Osteoblast (primary cell): ENCODE measurements at regions not wholly inside any gene's neighbourhood (a gene's known extent, or its start where the extent isn't known, plus 50 kb on each side); places are given as distances from the start of the nearest gene placed in this dataset.

Experiments used
- DNase-seq: peaks from one replicate; pipeline ENCODE4 v3.0.0; 2011; ENCODE audit warnings: low spot score, mixed read lengths; ENCODE audit not compliant: insufficient read length; ENCODE audit errors: missing footprints
- H2AFZ ChIP-seq: 2 replicates; pipeline ENCODE4 v1.6.0; 2011; ENCODE audit warnings: mild to moderate bottlenecking, low read length
- H3K27ac ChIP-seq: 2 replicates; pipeline ENCODE4 v1.5.1; 2011; ENCODE audit warnings: mild to moderate bottlenecking, low read depth, low read length, moderate library complexity
- H3K27me3 ChIP-seq: 2 replicates; pipeline ENCODE4 v1.6.0; 2012; ENCODE audit warnings: mild to moderate bottlenecking, control low read depth, inconsistent platforms, low read length, moderate library complexity; ENCODE audit not compliant: insufficient read depth
- H3K36me3 ChIP-seq: 2 replicates; pipeline ENCODE4 v1.5.1; 2011; ENCODE audit warnings: mild to moderate bottlenecking, low read length, control low read depth, moderate library complexity; ENCODE audit not compliant: insufficient read depth
- H3K4me1 ChIP-seq: 2 replicates; pipeline ENCODE4 v1.5.1; 2011; ENCODE audit warnings: mild to moderate bottlenecking, low read length, control low read depth, moderate library complexity; ENCODE audit not compliant: insufficient read depth
- H3K4me2 ChIP-seq: 2 replicates; pipeline ENCODE4 v1.6.0; 2011; ENCODE audit warnings: mild to moderate bottlenecking, low read length; ENCODE audit not compliant: insufficient read depth
- H3K4me3 ChIP-seq: fragments of 200-600 bp; sonication (generic); 3 replicates; pipeline ENCODE4 v1.5.1; 2012; ENCODE audit warnings: mild to moderate bottlenecking, low read length, inconsistent platforms; ENCODE audit not compliant: insufficient read depth
- H3K79me2 ChIP-seq: 2 replicates; pipeline ENCODE4 v1.6.0; 2012; ENCODE audit warnings: mild to moderate bottlenecking, low read length, control low read depth, inconsistent platforms; ENCODE audit not compliant: insufficient read depth
- H3K9me3 ChIP-seq: 2 replicates; pipeline ENCODE4 v1.5.1; 2011; ENCODE audit warnings: low read depth, low read length, control low read depth
- H4K20me1 ChIP-seq: 2 replicates; pipeline ENCODE4 v1.6.0; 2012; ENCODE audit warnings: mild to moderate bottlenecking, low read length, control low read depth; ENCODE audit not compliant: insufficient read depth
- TF ChIP-seq, protein P1 (sequence below): IDR thresholded peaks from 2 replicates; pipeline ENCODE4 v1.5.1; 2011; ENCODE audit warnings: mild to moderate bottlenecking, low read depth, low read length, moderate library complexity; ENCODE audit errors: extremely low read depth

DNA sequence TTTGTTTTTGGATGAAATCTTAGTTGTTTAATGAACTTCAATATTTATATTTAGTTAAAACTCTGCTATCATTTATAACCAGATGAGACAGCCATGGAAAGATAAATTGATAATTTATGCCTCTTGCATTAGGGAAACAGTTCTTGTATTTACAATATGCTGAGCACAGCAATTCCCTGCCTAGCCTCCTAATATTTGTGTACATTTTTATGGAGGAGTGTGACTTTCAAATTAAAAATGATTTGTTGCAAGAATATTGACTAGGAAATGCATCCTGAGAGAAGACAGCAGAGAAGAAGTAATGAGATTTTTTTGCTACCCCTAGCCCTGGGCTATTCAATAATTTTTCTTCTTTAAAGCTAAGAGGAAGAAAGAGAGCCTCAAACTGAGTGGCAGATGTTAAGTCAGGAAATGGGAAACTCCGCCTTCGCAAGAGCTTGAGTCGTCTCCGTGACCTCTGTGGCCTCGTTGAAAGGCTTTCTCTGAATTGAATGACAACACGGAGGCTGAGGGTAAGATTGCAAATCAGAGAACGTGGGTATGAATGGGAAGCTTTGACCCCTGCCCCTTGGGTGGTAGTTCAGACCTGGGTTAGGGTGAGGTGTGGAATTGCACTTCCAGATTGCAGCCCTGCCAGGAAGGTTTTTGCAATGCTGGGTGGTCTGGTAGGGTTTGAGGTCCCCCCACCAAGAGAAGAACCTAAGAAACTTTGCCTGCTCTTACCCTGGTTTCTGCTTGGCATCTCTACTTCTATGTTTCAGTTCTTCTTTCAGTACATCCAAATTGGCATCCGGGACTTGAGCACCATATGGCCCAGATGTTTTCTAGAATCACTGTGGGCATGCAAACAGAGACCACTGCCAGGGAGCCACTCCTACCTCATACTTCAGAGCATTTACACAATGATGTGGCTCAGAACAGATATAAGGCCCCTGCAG lies 210.3 kb upstream of the RBMS1 start:
- no peak overlapping the region for H3K27ac ChIP-seq
- no peaks in the 10 kb centered on the region for H3K27me3 ChIP-seq
- TF ChIP-seq, protein P1, sequence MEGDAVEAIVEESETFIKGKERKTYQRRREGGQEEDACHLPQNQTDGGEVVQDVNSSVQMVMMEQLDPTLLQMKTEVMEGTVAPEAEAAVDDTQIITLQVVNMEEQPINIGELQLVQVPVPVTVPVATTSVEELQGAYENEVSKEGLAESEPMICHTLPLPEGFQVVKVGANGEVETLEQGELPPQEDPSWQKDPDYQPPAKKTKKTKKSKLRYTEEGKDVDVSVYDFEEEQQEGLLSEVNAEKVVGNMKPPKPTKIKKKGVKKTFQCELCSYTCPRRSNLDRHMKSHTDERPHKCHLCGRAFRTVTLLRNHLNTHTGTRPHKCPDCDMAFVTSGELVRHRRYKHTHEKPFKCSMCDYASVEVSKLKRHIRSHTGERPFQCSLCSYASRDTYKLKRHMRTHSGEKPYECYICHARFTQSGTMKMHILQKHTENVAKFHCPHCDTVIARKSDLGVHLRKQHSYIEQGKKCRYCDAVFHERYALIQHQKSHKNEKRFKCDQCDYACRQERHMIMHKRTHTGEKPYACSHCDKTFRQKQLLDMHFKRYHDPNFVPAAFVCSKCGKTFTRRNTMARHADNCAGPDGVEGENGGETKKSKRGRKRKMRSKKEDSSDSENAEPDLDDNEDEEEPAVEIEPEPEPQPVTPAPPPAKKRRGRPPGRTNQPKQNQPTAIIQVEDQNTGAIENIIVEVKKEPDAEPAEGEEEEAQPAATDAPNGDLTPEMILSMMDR: no peak
- H3K36me3 ChIP-seq: no peaks in the 10 kb centered on the region
- H3K9me3 ChIP-seq: no peaks in the 10 kb centered on the region
- no peaks in the 10 kb centered on the region for H3K4me1 ChIP-seq
- no peaks in the 10 kb centered on the region for H4K20me1 ChIP-seq
- H2AFZ ChIP-seq: no peak overlapping the region
- no peaks in the 10 kb centered on the region for H3K79me2 ChIP-seq
- no peak overlapping the region for H3K4me3 ChIP-seq
- DNase-seq: no peak
- H3K4me2 ChIP-seq: no peak overlapping the region

- H3K4me3 ChIP-seq: no peak overlapping the region
- no peaks in the 10 kb centered on the region for H3K79me2 ChIP-seq
- H3K36me3 ChIP-seq: no peaks in the 10 kb centered on the region
- no peak overlapping the region for H3K27ac ChIP-seq
- no peaks in the 10 kb centered on the region for H3K27me3 ChIP-seq
- H3K4me1 ChIP-seq: peaks cover 3% of the 10 kb centered on the region
- no peaks in the 10 kb centered on the region for H3K9me3 ChIP-seq
- no peaks in the 10 kb centered on the region for H4K20me1 ChIP-seq
- TF ChIP-seq, protein P1: no peak
- no peak overlapping the region for H2AFZ ChIP-seq
- DNase-seq: no peak
- H3K4me2 ChIP-seq: no peak overlapping the region
Measured at GRCh38 chr2:160715428-160715827, 221.8 kb upstream of the RBMS1 start.

DNA sequence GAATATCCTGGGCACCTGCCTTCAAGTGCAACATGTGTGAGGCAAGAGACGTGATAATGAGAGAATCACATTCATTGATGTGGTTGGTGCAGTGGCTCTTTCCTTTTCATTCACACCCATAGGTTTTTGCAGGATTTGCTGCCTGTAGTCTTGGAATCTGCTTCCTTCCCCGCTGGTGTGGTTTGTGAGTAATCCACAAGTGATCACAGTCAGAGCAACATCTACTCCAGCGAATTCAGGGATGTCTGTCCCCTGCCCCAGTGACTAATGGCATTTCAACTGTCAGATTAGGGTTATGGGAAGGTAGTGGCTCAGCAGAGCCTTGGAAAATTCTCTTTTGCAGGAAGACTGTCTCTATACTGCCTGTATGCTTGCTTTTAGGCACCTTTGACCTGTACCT lies 225.5 kb upstream of the RBMS1 start:
- DNase-seq: no peak
- no peak overlapping the region for H3K4me2 ChIP-seq
- TF ChIP-seq, protein P1: no peak

DNA sequence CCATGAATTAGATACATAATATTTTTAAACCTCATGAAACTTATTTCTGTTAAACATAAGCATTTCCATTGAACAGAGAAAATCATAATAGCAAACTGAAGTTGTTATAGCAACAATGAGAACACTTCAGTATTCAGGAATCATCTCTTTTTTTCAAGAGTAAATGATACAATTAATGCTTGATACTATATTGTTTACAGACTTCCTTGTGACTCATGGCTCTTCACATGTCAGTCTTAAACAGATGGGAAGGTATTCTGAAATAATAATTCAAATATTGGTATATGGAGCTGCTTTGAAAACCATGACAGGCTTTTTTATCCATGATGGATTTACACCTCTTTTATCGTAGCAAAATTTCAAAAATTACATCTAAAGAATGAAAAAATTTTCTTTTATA lies 226.5 kb upstream of the RBMS1 start:
- DNase-seq: no peak
- H3K36me3 ChIP-seq: no peaks in the 10 kb centered on the region
- no peaks in the 10 kb centered on the region for H3K27me3 ChIP-seq
- H3K9me3 ChIP-seq: no peaks in the 10 kb centered on the region
- no peaks in the 10 kb centered on the region for H3K79me2 ChIP-seq
- TF ChIP-seq, protein P1: no peak
- H3K4me2 ChIP-seq: no peak overlapping the region
- H3K4me1 ChIP-seq: peaks cover 12% of the 10 kb centered on the region
- no peak overlapping the region for H3K27ac ChIP-seq
- H3K4me3 ChIP-seq: no peak overlapping the region
- no peaks in the 10 kb centered on the region for H4K20me1 ChIP-seq
- H2AFZ ChIP-seq: no peak overlapping the region

More for the DNA sequence above, 225.5 kb upstream of the RBMS1 start:
- no peaks in the 10 kb centered on the region for H4K20me1 ChIP-seq
- H3K27me3 ChIP-seq: no peaks in the 10 kb centered on the region
- peaks cover 12% of the 10 kb centered on the region for H3K4me1 ChIP-seq
- H3K79me2 ChIP-seq: no peaks in the 10 kb centered on the region
- no peak overlapping the region for H3K4me3 ChIP-seq
- H3K27ac ChIP-seq: no peak overlapping the region
- no peaks in the 10 kb centered on the region for H3K36me3 ChIP-seq
- H3K9me3 ChIP-seq: no peaks in the 10 kb centered on the region
- H2AFZ ChIP-seq: no peak overlapping the region
